KOPT-K1 (cell line): ENCODE measurements at regions not wholly inside any gene's neighbourhood (a gene's known extent, or its start where the extent isn't known, plus 50 kb on each side); places are given as distances from the start of the nearest gene placed in this dataset.
"Not testable (repeated sequence)": the region's sequence is repeated elsewhere in the genome, so short reads cannot be mapped to it uniquely, and the experiment has no call there.

Experiments
- H3K27ac ChIP-seq: fragments of 200-600 bp; sonication (generic); 2 replicates; pipeline ENCODE4 v1.5.1; 2016; ENCODE audit warnings: antibody characterized with exemption, mild to moderate bottlenecking, low read depth, low read length; ENCODE audit not compliant: poor library complexity, severe bottlenecking
- H3K36me3 ChIP-seq: fragments of 200-600 bp; sonication (generic); 2 replicates; pipeline ENCODE4 v1.5.1; 2017; ENCODE audit warnings: antibody characterized with exemption, mild to moderate bottlenecking, low read length, moderate library complexity; ENCODE audit not compliant: insufficient read depth
- H3K9me3 ChIP-seq: fragments of 200-600 bp; sonication (generic); 2 replicates; pipeline ENCODE4 v1.5.1; 2017; ENCODE audit warnings: antibody characterized with exemption, low read length, mild to moderate bottlenecking; ENCODE audit not compliant: insufficient read depth, poor library complexity, severe bottlenecking

DNA sequence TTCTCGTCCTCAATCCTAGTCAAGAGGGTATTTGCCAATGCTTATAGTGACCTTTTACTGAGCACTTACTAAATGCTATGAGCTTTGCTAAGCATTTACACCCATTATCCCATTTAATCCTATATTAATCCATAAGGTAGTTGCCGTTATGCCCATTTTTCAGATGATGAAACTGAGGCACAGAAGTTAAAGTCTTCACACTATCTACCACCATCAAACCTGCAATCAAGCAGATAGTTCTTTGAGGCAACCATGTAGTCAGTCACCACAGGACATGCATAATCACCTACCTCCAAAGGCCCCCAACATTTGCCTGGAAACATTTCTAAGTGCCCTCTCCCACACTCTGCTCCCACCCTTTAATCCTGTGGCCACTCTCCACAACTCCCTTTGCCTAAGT, 149.6 kb downstream of the LY86 start:
- H3K27ac ChIP-seq: no peak overlapping the region
- no peaks in the 10 kb centered on the region for H3K36me3 ChIP-seq
- no peaks in the 10 kb centered on the region for H3K9me3 ChIP-seq

DNA sequence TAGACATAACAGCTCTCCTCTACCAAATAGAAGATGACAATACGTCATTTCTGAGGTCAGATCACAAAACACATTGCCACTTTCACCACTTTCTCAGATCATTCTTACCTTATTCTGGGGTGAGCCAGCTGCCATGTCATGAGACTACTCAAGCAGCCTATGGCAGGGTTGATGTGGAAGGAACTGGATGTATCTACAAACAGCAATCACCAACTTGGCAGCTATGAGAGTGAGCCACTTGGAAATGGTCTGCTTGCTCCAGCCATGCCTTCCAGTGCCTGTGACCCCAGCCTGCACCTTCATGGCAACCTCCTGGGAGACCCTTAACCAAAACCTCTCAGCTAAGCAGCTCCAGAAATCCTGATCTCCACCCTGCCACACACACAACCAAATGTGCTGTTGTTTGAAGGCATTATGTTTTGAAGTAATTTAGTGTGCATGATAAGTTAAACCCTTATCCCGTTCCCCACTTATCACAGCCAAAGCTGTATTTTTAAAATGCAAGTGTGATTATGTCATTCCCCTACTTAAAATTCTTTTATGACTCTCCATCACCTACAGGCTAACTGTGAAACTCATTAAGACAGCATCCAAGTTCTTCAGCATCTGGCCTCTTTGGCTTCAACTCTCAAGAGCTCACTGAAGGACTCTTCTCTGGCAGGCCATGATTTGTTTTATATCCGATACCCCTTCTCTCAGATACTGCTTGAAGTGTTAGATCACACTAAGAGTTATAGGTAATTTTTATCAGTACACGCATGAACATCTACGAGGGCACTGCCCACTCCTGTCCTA, 150.6 kb downstream of the LY86 start:
- no peaks in the 10 kb centered on the region for H3K36me3 ChIP-seq
- no peak overlapping the region for H3K27ac ChIP-seq
- no peaks in the 10 kb centered on the region for H3K9me3 ChIP-seq

DNA sequence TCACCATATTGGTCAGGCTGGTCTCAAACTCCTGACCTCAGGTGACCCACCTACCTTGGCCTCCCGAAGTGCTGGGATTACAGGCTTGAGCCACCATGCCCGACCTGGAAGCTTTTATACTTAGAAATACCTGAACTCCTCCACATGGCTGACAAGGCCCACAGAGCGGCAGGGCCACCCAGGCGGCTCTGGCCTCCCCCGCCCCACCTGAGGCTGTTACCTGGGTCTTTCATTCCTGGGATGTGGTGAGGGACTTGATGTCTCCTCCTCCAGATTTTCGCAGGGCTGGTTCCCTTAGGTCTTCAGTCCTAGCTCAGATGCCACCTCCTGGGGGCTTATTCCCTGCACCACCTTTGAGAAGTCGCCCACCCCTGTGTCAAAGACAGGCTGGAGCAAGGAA, 152.1 kb downstream of the LY86 start:
- Histone ChIP-seq H3K27ac (no peak overlapping the region), H3K9me3 (no peaks in the 10 kb centered on the region), H3K36me3 (no peaks in the 10 kb centered on the region)

GRCh38 chr6:6741264-6741663, 152.7 kb downstream of the LY86 start:
- no peaks in the 10 kb centered on the region for H3K9me3 ChIP-seq
- no peak overlapping the region for H3K27ac ChIP-seq

DNA sequence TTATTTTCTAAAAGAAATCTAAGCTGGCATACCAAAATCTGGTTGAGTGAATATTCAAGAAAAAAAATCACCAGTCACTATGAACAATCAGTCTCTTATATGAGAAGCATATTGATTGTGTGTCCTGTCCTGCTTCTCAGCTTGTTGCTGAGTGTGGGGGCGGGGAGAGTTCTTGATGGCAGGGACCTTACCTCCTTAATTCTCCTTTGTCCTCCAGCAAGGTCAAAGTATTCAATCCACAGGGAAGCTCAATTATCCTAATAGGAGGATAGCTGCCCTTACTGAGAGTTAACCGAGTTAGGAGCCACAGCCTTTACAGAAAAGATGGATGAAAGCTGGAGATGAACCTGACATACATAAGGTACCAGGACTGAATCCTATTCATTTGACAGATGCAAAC, 154.0 kb downstream of the LY86 start:
- no peaks in the 10 kb centered on the region for H3K36me3 ChIP-seq
- no peak overlapping the region for H3K27ac ChIP-seq
- H3K9me3 ChIP-seq: no peaks in the 10 kb centered on the region

More at GRCh38 chr6:6741264-6741663, 152.7 kb downstream of the LY86 start:
- no peaks in the 10 kb centered on the region for H3K36me3 ChIP-seq

GRCh38 chr6:6744551-6744950, 156.0 kb downstream of the LY86 start:
- H3K9me3 ChIP-seq: no peaks in the 10 kb centered on the region
- H3K36me3 ChIP-seq: no peaks in the 10 kb centered on the region
- no peak overlapping the region for H3K27ac ChIP-seq

DNA sequence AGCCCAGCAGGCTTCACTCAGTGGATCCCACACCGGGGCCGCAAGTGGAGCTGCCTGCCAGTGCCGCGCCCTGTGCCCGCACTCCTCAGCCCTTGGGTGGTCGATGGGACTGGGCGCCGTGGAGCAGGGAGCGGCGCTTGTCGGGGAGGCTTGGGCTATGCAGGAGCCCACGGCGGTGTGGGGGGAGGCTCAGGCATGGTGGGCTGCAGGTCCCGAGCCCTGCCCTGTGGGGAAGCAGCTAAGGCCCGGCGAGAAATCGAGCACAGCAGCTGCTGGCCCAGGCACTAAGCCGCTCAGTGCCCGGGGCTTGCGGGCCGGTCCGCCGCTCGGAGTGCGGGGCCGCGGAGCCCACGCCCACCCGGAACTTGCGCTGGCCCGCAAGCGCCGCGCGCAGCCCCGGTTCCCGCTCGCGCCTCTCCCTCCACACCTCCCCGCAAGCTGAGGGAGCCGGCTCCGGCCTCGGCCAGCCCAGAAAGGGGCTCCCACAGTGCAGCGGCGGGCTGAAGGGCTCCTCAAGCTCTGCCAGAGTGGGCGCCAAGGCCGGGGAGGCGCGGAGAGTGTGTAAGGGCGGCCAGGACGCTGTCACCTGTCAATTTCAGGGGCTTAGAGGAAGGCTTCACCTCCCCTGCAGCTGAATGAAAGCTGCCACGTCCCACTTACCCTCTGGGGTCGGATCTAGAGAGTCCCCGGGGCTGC, 157.3 kb downstream of the LY86 start:
- H3K36me3 ChIP-seq, H3K27ac ChIP-seq, H3K9me3 ChIP-seq: not testable (repeated sequence)

DNA sequence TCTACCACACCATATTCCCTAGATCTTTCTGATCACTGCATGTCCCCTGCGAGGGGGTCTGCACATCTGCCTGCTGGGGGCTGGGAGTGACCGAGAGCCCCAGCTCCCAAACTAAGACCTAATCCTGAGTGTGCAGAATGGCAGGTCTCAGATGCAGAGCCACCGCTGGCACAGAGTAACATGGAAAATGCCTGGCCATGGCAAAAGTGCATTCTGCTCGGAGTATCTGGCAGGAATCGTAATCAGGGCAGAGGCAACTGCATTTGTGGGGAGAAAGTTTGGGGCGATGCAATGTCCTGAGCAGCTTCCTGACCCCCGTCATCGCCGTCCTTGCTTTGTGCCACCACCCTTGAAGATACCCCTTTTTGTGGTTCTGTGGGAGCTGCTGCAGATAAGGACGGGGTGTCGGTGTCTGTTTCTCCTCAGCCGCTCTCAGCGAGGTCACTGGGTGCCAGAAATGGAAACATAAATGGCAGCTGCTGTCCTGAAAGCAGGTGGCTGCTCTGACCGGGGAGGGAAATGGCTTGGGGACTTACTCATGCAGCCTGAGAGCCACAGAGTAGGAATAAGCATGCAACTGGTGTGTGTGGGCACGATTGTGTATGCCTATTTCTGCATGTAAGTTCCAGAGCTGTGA, 157.9 kb downstream of the LY86 start:
- Histone ChIP-seq H3K36me3 (no peaks in the 10 kb centered on the region), H3K27ac (no peak overlapping the region)

DNA sequence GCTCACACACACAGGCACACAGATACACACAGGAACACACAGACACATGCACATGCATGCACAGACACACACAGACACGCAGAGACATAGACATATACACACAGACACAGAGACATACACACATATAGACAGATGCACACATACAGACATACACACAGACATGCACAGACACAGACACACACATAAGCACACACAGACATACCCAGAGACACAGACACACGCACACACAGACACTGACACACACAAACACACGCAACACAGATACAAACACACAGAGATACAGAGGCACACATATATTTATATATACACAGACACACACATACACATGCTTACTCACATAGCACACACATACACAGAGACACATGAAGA, 158.4 kb downstream of the LY86 start:
- H3K36me3 ChIP-seq: no peaks in the 10 kb centered on the region
- H3K27ac ChIP-seq: no peak overlapping the region
- H3K9me3 ChIP-seq: no peaks in the 10 kb centered on the region

More for the DNA sequence above, 157.9 kb downstream of the LY86 start:
- H3K9me3 ChIP-seq: no peaks in the 10 kb centered on the region

DNA sequence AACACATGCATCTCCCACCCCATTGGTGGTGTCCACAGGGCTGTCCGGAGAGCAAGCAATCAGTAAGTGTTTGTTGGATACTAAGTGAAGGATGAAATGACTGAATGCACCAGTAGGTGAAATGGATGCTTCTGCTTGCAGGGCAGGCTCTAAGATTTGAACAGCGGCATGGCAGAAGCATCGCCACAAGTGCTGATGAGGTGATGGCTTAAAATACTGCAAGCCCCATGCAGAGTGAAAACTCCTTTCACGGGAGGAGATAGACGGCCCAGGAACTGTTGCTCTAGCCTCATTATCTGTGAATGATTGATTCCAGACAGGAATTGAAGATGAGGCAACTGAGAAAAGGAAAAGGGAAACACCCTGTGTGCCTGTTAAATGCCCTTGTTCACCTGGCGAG, 158.9 kb downstream of the LY86 start:
- H3K9me3 ChIP-seq: no peaks in the 10 kb centered on the region
- no peaks in the 10 kb centered on the region for H3K36me3 ChIP-seq
- H3K27ac ChIP-seq: no peak overlapping the region

- Histone ChIP-seq H3K27ac (no peak overlapping the region), H3K36me3 (no peaks in the 10 kb centered on the region), H3K9me3 (no peaks in the 10 kb centered on the region)
Observed at GRCh38 chr6:6748001-6748400, 159.5 kb downstream of the LY86 start.

GRCh38 chr6:6749702-6750491, 161.4 kb downstream of the LY86 start:
- Histone ChIP-seq H3K9me3 (no peaks in the 10 kb centered on the region), H3K27ac (no peak overlapping the region), H3K36me3 (no peaks in the 10 kb centered on the region)

DNA sequence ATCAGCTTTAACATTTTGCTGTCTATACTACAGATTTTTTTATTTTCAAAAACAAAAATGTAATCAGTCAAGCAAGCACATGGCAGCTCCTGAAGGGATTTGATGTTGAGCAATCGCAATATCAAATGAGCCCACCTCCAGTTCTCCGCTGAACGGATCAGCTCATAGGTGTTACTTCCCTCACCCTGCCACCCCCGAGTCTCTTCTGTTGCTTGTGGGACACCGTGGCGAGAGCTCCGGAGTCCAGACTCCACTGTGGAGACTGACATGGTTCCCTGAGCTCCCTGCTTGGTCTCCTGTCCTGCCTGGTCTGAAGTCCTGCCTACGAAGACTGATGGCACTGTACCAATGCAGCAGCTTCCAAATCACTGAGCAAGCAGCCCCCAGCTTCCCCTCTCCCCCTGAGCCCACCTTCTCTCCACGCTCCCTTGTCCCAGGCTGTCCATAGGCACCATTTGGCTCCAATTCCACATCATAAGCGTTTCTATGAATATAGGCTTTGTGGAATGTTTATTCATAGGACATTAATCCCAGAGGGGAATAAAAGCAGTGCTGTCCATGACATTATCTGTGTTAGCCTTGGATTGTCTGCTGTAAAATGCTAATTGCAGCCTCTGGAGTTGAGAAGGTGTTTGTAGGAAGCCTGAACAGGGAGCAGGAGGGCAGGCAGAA, 162.2 kb downstream of the LY86 start:
- Histone ChIP-seq H3K9me3 (no peaks in the 10 kb centered on the region), H3K36me3 (no peaks in the 10 kb centered on the region), H3K27ac (no peak overlapping the region)

DNA sequence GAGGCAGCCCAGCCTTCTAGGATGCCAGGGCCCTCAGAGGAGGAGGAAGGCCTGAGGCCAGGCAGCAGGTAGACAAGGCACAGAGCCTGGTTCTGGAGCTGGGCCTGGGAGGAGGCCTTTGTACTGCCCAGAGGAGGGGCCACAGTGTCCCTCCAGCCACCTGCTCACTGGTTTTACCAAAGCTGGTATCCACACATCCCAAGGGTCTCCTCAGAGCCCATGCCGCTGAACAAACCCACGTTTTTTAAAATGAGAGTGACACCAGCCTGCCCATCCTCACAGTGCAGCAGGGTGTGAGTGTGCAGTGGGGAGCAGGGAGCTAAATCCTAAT, 162.7 kb downstream of the LY86 start:
- no peaks in the 10 kb centered on the region for H3K9me3 ChIP-seq
- H3K27ac ChIP-seq: no peak overlapping the region

GRCh38 chr6:6751619-6752023, 163.1 kb downstream of the LY86 start:
- H3K27ac ChIP-seq: no peak overlapping the region
- H3K9me3 ChIP-seq: no peaks in the 10 kb centered on the region
- no peaks in the 10 kb centered on the region for H3K36me3 ChIP-seq

More for the DNA sequence above, 162.7 kb downstream of the LY86 start:
- no peaks in the 10 kb centered on the region for H3K36me3 ChIP-seq
